GM13977 (cell line): ENCODE measurements at regions not wholly inside any gene's neighbourhood (a gene's known extent, or its start where the extent isn't known, plus 50 kb on each side); places are given as distances from the start of the nearest gene placed in this dataset.
A peak's percentile ranks its signal among the peaks of the same experiment; 100 is the strongest.

Source experiments
- DNase-seq: peaks from one replicate; pipeline ENCODE4 v3.0.0; 2012; ENCODE audit warnings: low spot score
- CTCF ChIP-seq: IDR thresholded peaks from 2 replicates; pipeline ENCODE4 v1.5.1; 2012; ENCODE audit warnings: mild to moderate bottlenecking, control low read depth; ENCODE audit not compliant: insufficient read depth; ENCODE audit errors: extremely low read depth, missing control alignments
- in situ Hi-C: fragments of 300-500 bp; cut with MboI; formaldehyde crosslinking; loops from one replicate; pipeline ENCODE4 v1.12.0; 2022; ENCODE audit warnings: low sequenced_read_pairs, low pct_unique_long_range_greater_than_20kb, mixed read lengths, inconsistent platforms; ENCODE audit not compliant: unreplicated experiment

GRCh38 chr9:31519011-31519410 lies 865.4 kb upstream of the ACO1 start:
- in situ Hi-C loops = no loop called here
- DNase-seq = no peak
- TF ChIP-seq CTCF = no peak

- DNase-seq = no peak
- in situ Hi-C loops = no loop called here
- no peak for TF ChIP-seq CTCF
Observed at GRCh38 chr9:31519424-31519823, 865.0 kb upstream of the ACO1 start.

- no peak for TF ChIP-seq CTCF
- in situ Hi-C loops = no loop called here
- no peak for DNase-seq
Observed at GRCh38 chr9:31519826-31520225, 864.6 kb upstream of the ACO1 start.

- no peak for TF ChIP-seq CTCF
- peak; percentile 4 for DNase-seq
- in situ Hi-C loops = no loop called here
Observed at GRCh38 chr9:31520301-31521085, 864.0 kb upstream of the ACO1 start.

GRCh38 chr9:31535651-31536050 lies 848.8 kb upstream of the ACO1 start:
- no peak for TF ChIP-seq CTCF
- no peak for DNase-seq
- in situ Hi-C loops = no loop called here

GRCh38 chr9:31536471-31536870 lies 848.0 kb upstream of the ACO1 start:
- no peak for TF ChIP-seq CTCF
- in situ Hi-C loops = no loop called here
- DNase-seq = no peak
